Keratinocyte (primary cell): ENCODE measurements at regions not wholly inside any gene's neighbourhood (a gene's known extent, or its start where the extent isn't known, plus 50 kb on each side); places are given as distances from the start of the nearest gene placed in this dataset.

Experiments used
- CTCF ChIP-seq, 3 experiments: IDR thresholded peaks in 1 of 3; conservative IDR thresholded peaks in 1 of 3; optimal IDR thresholded peaks in 1 of 3; 2 replicates in 2 of 3; 3 replicates in 1 of 3; pipeline versions ENCODE3 to v1.5.1; 2011; ENCODE audit warnings: low read length in 3 of 3, mild to moderate bottlenecking in 3 of 3, moderate library complexity in 2 of 3, control low read depth in 1 of 3, inconsistent platforms in 1 of 3; ENCODE audit not compliant: insufficient read depth in 2 of 3; ENCODE audit errors: extremely low read depth in 1 of 3
- EZH2 ChIP-seq: IDR thresholded peaks from one replicate; pipeline ENCODE4 v1.6.1; 2012; ENCODE audit warnings: inconsistent platforms, mild to moderate bottlenecking, low read length, moderate library complexity

DNA sequence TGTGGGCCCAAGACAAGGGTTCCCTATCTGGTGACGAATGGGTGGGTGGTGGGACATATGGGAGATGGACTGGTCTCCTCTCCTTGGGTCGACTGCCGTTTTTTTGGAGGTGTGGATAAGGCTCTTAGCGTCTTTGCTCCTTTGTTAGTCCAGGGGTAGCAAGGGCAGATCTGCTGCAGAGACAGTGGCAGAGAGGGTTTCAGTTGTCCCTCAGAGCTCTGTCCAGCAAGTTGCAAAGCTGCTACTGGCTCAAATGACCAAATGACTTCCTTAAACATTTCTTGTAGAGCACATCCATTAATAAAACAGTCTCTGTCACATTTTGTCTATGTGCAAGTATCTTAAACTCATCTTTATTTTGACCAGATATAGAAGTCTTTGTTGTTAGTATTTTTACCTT is 508.0 kb upstream of the ADGRB3 start:
- TF ChIP-seq CTCF (optimal IDR thresholded peaks at IDR 0.05 in 1 of 3, IDR thresholded peaks at IDR 0.05 in 1 of 3, conservative IDR thresholded peaks at IDR 0.05 in 1 of 3; ENCODE audit: extremely low read depth in 1 of 3, insufficient read depth in 2 of 3, low read length in 3 of 3) (no peak), EZH2 (no peak)
